ENCODE measurements at regions not wholly inside any gene's neighbourhood (a gene's known extent, or its start where the extent isn't known, plus 50 kb on each side); places are given as distances from the start of the nearest gene placed in this dataset.
"Not testable (repeated sequence)": the region's sequence is repeated elsewhere in the genome, so short reads cannot be mapped to it uniquely, and the experiment has no call there.

GRCh38 chr4:156538651-156539257 lies 432.8 kb downstream of the PDGFC start:
- no peak for DNase-seq

DNA sequence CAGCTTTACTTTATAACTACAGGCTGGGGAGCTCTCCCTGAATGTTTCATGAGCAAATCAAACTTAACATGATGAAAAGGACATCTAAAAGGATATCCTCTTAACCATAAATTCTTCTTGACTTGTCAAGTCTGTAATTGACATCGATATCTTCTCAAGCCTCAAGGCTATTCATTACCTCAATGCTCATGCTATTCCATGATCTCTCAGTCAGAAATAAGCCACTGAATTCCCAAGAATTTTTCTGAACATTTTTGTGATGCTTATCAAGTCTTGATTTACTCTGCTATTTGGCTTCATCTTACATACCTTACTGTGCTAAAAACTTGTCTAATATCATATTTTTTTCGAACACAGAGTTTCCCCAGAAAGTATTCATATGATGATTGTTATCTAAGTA lies 433.4 kb downstream of the PDGFC start:
- DNase-seq: no peak

- DNase-seq: no peak
These were observed 434.3 kb downstream of the PDGFC start for GRCh38 chr4:156537286-156537685.

GRCh38 chr4:156536661-156537060 lies 434.9 kb downstream of the PDGFC start:
- DNase-seq: no peak

- no peak for DNase-seq
These were observed 437.4 kb downstream of the PDGFC start for GRCh38 chr4:156534205-156534604.

GRCh38 chr4:156528216-156528615 lies 443.4 kb downstream of the PDGFC start:
- DNase-seq: no peak

DNA sequence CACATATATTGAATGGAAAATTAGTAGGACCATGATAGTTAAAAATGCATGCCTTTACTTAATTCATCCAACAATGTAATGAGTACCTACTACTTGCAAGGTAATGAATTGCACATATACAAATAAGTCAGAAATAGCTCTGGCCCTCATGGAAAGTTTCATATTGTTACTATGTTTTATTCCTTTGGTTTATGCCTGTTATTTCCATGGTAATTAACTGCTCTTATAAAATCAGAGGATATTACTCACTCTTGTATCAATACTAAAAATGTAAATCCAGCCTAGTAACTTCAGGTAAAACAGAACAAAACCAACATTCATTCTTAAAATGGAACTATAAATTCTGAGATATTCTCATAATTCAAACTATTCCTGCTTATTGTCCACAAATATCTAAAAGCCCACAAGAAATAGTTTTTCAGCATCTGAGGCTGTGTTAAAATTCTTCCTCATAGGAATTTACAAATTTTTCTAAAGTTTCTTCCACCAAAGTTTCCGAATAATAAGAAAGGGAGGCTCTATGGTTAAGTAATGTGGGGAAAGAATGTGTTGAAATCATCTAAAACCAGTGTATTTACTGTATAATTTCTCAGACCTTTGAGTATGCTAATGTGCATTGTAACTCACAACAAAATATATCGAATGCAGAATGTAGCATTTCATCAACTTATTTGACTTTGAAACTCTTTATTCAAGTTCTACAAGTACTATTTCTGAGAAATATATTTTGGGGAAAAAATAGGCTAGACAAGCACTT lies 444.2 kb downstream of the PDGFC start:
- no peak for DNase-seq

DNA sequence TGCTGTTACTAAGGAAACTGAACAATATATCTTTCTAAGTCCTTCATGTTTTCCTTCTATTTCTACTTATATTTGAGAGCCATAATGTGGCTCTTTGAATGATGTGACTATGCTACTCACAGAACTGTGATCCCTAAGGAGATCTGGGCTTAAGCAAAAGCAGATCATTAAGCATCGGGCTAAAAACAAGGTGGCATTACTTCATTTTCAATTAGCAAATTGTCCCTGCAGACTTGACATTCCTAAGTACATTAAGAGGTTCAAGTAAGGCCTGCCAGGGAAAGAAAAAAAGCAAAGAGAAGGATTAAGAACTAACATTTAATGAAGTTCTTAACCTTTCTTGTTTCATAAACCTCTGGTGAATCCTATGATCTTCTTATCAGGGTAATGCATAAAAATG lies 447.6 kb downstream of the PDGFC start:
- DNase-seq: no peak

DNA sequence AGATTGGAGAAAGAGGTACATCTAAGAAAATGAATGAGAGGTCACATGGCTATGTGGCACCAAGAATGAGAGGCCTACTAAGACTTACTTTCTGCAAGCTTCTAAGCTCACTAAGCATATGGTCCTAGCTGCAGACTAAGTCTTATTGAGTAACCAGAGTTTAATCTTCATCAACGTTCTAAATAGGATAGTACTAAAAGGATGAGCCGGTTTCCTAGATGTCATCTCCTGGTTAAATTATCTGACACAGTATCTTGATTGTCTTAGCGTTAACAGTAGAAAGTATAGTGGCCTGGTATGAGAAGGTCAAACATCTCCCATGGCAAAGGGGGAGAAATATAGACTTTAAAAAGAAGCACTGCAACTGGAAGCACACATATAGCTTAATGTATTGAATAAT lies 448.1 kb downstream of the PDGFC start:
- no peak for DNase-seq

DNA sequence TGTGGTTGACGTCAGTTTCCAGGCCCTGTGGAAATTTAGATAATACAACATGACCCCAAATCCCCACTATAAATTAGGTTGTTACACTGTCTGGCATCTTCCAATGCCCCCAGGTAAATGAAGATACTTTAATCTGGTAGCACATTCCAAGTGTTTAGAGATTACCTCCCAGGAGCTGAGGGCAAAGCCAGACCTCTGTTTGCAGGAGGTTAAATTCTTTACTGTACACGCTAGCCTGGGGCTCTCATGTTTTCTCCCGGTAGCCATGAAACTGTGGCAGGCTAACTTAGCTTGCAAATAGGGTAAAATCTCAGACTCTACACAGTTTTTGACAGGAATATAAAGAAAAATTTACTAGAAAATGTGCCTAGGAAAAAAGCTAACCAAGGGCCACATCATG lies 450.0 kb downstream of the PDGFC start:
- DNase-seq: no peak

DNA sequence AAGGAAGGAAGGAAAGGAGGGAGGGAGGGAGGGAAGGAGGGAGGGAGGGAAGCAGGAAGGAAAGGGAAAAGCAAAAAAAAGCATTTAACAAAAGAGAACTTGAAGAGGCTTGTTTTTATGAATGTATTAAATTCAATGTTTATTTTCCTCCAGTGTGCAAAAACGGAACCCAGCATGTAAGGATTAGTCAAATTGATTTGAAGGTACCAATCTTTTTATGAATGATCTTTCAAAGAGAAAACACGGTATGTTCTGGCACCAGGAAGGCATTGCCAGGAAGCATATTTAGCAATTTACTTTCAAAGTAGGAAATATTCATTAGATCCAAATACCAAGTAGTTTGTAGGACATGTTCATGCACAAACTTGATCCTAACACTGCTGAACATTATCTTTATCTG lies 453.6 kb downstream of the PDGFC start:
- DNase-seq: no peak

GRCh38 chr4:156517546-156517945 lies 454.1 kb downstream of the PDGFC start:
- DNase-seq: no peak

DNA sequence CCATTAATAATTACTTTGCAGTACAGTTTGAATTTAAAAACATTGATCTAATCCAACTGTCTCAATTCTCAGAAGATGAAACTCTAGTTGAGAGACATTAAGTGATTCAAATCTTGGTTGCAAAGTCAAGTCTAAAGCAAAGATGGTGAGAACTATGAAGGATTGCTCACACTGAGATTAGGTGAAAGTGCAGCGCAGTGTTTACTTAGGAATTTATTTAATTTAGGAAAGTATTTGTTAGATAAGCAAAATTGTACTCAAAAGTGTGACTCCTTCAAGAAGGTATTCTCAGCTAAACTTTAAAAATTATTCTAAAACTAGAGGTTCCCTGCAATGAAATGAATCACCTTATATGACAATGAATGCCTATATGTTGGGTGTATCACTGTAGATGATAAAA lies 454.9 kb downstream of the PDGFC start:
- no peak for DNase-seq

DNA sequence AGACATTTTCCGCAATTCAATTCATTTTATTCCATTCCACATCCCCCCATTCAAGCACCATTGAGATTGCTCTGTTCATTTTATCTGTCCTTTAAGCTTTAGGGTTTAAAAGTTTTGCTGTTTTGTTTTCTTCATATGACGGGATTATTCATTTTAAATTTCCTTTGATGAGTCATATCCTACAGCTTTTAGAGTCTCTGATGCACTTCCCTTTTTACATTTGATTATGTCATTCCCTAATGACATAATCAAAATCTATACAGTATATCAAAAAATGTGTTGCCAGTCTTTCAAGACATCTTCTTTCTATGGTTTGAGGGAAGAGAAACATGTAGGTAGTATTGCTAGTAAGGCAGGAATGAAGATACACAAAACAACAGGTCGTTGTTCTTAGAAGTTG lies 456.3 kb downstream of the PDGFC start:
- DNase-seq: no peak

- DNase-seq: no peak
These were observed 459.0 kb downstream of the PDGFC start for GRCh38 chr4:156512622-156513021.

- not testable (repeated sequence) for DNase-seq
These were observed 461.7 kb downstream of the PDGFC start for GRCh38 chr4:156509921-156510320.

- DNase-seq: no peak
These were observed 466.2 kb downstream of the PDGFC start for GRCh38 chr4:156505341-156505955.

- no peak for DNase-seq
These were observed 468.5 kb downstream of the PDGFC start for GRCh38 chr4:156503119-156503518.

GRCh38 chr4:156501962-156502361 lies 469.6 kb downstream of the PDGFC start:
- DNase-seq: no peak

- no peak for DNase-seq
These were observed 471.9 kb downstream of the PDGFC start for GRCh38 chr4:156499684-156500083.

- no peak for DNase-seq
These were observed 474.1 kb downstream of the PDGFC start for GRCh38 chr4:156497486-156497885.

- DNase-seq: no peak
These were observed 474.8 kb downstream of the PDGFC start for GRCh38 chr4:156496797-156497196.

GRCh38 chr4:156495836-156496235 lies 475.8 kb downstream of the PDGFC start:
- no peak for DNase-seq

GRCh38 chr4:156495091-156495490 lies 476.5 kb downstream of the PDGFC start:
- no peak for DNase-seq
